GM12892 (cell line): ENCODE measurements at regions not wholly inside any gene's neighbourhood (a gene's known extent, or its start where the extent isn't known, plus 50 kb on each side); places are given as distances from the start of the nearest gene placed in this dataset.
"Not testable (repeated sequence)": the region's sequence is repeated elsewhere in the genome, so short reads cannot be mapped to it uniquely, and the experiment has no call there.

Experiments used
- DNase-seq: peaks from one replicate; pipeline ENCODE4 v3.0.0; 2011; ENCODE audit not compliant: insufficient read length
- FAIRE-seq: peaks from 2 replicates; lab custom pipeline; 2011; peaks lifted over from hg19 to GRCh38; lab: Jason Lieb, UNC
- POLR2A ChIP-seq: IDR thresholded peaks from 2 replicates; pipeline ENCODE4 v1.6.1; 2011; ENCODE audit warnings: low read depth, low read length, control low read depth
- POLR2AphosphoS5 ChIP-seq: IDR thresholded peaks from 2 replicates; pipeline ENCODE4 v1.6.1; 2011; ENCODE audit warnings: low read depth, low read length, control low read depth
- TAF1 ChIP-seq: IDR thresholded peaks from 2 replicates; pipeline ENCODE4 v1.6.1; 2011; ENCODE audit warnings: low read depth, mild to moderate bottlenecking, control low read depth, low read length, borderline replicate concordance

- no peak for DNase-seq
- TF ChIP-seq POLR2AphosphoS5 (no peak), TAF1 (no peak), POLR2A (no peak)
- no peak for FAIRE-seq
Observed at GRCh38 chr1:98575955-98576354, 85.6 kb upstream of the SNX7 start.

- DNase-seq: no peak
- FAIRE-seq: no peak
- TF ChIP-seq POLR2A (no peak), POLR2AphosphoS5 (no peak), TAF1 (no peak)
Observed at GRCh38 chr1:98565951-98566350, 95.6 kb upstream of the SNX7 start.

- TF ChIP-seq POLR2A: no peak
- no peak for TF ChIP-seq TAF1
- TF ChIP-seq POLR2AphosphoS5: no peak
- DNase-seq (no peak), FAIRE-seq (no peak)
Observed at GRCh38 chr1:98559291-98559690, 102.2 kb upstream of the SNX7 start.

- no peak for FAIRE-seq
- TF ChIP-seq POLR2A (no peak), POLR2AphosphoS5 (no peak), TAF1 (no peak)
- DNase-seq: no peak
Observed at GRCh38 chr1:98557895-98558294, 103.6 kb upstream of the SNX7 start.

- no peak for TF ChIP-seq TAF1
- TF ChIP-seq POLR2AphosphoS5: no peak
- TF ChIP-seq POLR2A: no peak
- FAIRE-seq: no peak
- DNase-seq: no peak
Observed at GRCh38 chr1:98556521-98557158, 104.9 kb upstream of the SNX7 start.

GRCh38 chr1:98555814-98556213 lies 105.7 kb upstream of the SNX7 start:
- TF ChIP-seq TAF1: no peak
- no peak for TF ChIP-seq POLR2AphosphoS5
- no peak for TF ChIP-seq POLR2A
- no peak for FAIRE-seq
- DNase-seq: no peak

GRCh38 chr1:98552576-98553074 lies 108.9 kb upstream of the SNX7 start:
- DNase-seq: not testable (repeated sequence)

GRCh38 chr1:98550076-98550475 lies 111.4 kb upstream of the SNX7 start:
- FAIRE-seq (no peak), DNase-seq (no peak)
- TF ChIP-seq POLR2A: no peak

More at GRCh38 chr1:98552576-98553074, 108.9 kb upstream of the SNX7 start:
- not testable (repeated sequence) for FAIRE-seq

- DNase-seq (no peak), FAIRE-seq (no peak)
- TF ChIP-seq TAF1 (no peak), POLR2AphosphoS5 (no peak), POLR2A (no peak)
Observed at GRCh38 chr1:98546319-98546718, 115.2 kb upstream of the SNX7 start.

GRCh38 chr1:98538106-98538505 lies 123.4 kb upstream of the SNX7 start:
- no peak for TF ChIP-seq TAF1
- no peak for TF ChIP-seq POLR2AphosphoS5
- TF ChIP-seq POLR2A: no peak
- DNase-seq (no peak), FAIRE-seq (no peak)

- TF ChIP-seq POLR2A: no peak
- TF ChIP-seq POLR2AphosphoS5: no peak
- no peak for TF ChIP-seq TAF1
- FAIRE-seq (no peak), DNase-seq (no peak)
Observed at GRCh38 chr1:98523256-98523655, 138.3 kb upstream of the SNX7 start.

GRCh38 chr1:98516306-98516705 lies 145.2 kb upstream of the SNX7 start:
- FAIRE-seq (no peak), DNase-seq (no peak)
- TF ChIP-seq TAF1 (no peak), POLR2AphosphoS5 (no peak), POLR2A (no peak)

GRCh38 chr1:98515744-98516143 lies 145.8 kb upstream of the SNX7 start:
- TF ChIP-seq TAF1 (no peak), POLR2A (no peak), POLR2AphosphoS5 (no peak)
- FAIRE-seq (no peak), DNase-seq (no peak)

- not testable (repeated sequence) for FAIRE-seq, DNase-seq
Observed at GRCh38 chr1:98512216-98512615, 149.3 kb upstream of the SNX7 start.
